ENCODE measurements at regions not wholly inside any gene's neighbourhood (a gene's known extent, or its start where the extent isn't known, plus 50 kb on each side); places are given as distances from the start of the nearest gene placed in this dataset.

DNA sequence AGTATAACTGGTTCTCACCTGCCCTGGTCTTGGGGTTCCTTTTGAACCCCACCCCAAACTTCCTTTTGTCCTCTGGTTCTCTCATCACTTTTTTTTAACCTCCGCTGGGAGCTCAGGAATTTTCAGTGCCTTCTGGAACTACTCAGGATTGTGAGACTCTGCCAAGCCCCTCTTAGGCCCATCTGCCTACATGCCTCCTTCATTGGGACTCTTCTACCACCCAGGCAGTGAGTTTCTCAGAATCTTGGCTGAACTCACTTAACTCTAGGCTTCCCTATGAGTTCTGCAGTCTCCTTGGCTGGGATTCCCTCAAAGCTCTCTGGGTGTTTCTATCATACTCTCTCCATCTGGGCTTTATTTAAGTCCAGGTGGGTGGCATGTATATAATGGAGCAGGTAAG is 86.3 kb downstream of the MDH1 start:
- peaks cover 15 to 23% of the 10 kb centered on the region in 2 donors for H3K27me3 Mint-ChIP-seq
- H3K9me3 Mint-ChIP-seq = no peaks in the 10 kb centered on the region
- no peak for DNase-seq (ENCODE audit: low spot score)
- no peak overlapping the region for H3K27ac Mint-ChIP-seq
- peaks cover 0 to 6% of the 10 kb centered on the region in 2 donors for H3K4me1 Mint-ChIP-seq (ENCODE audit: low read depth in 2 of 2)
- no peak for ATAC-seq
- H3K36me3 Mint-ChIP-seq = no peaks in the 10 kb centered on the region
- H3K4me3 Mint-ChIP-seq = no peak overlapping the region

DNA sequence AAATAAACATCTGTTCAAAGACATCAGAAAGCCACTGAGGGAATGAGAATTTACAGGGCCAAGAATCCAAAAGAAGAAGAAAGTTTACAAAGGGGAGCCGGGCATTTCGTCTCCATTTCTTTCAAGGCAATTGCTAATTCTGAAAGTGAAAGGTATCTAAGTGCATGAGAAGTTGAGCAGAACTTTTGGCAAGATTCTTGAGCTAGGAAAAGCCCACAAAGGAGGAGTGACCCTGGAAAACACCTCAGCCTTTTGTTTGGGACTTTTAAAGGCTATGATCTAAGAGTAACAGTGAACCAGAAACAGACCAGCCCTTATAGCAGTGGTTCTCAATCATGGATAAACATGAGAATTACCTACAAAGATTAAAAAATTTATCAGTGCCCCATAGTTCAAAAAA is 87.4 kb downstream of the MDH1 start:
- DNase-seq (ENCODE audit: low spot score) (no peak), ATAC-seq (no peak)
- Mint-ChIP-seq H3K9me3 (no peaks in the 10 kb centered on the region), H3K36me3 (no peaks in the 10 kb centered on the region), H3K27me3 (peaks cover 10 to 23% of the 10 kb centered on the region in 2 donors), H3K4me1 (ENCODE audit: low read depth in 2 of 2) (peaks cover 0 to 6% of the 10 kb centered on the region in 2 donors), H3K4me3 (no peak overlapping the region), H3K27ac (no peak overlapping the region)

DNA sequence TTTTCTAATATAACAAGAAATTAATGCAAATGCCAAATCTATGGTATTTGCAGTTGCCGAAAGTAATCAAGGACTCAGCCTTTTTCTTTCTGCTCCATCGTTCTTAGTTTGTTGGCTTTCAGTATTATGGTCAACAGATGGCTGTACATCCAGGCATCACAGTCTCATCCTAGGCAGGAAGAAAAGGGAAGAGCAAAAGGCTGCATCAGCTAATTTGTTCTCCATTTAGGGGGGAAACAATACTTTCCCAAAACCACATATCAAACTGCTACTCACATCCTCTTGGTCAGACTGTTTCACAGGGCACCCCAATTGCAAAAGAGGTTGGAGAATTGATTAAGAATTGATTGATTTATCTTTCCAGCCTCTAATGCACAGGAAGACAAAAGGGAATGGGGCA is 89.3 kb downstream of the MDH1 start:
- Mint-ChIP-seq H3K4me1 (ENCODE audit: low read depth in 2 of 2) (peaks cover 0 to 6% of the 10 kb centered on the region in 2 donors), H3K4me3 (no peak overlapping the region), H3K36me3 (no peaks in the 10 kb centered on the region), H3K27ac (no peak overlapping the region), H3K27me3 (peaks cover 4 to 29% of the 10 kb centered on the region in 2 donors), H3K9me3 (no peaks in the 10 kb centered on the region)
- DNase-seq (ENCODE audit: low spot score) = no peak
- no peak for ATAC-seq

DNA sequence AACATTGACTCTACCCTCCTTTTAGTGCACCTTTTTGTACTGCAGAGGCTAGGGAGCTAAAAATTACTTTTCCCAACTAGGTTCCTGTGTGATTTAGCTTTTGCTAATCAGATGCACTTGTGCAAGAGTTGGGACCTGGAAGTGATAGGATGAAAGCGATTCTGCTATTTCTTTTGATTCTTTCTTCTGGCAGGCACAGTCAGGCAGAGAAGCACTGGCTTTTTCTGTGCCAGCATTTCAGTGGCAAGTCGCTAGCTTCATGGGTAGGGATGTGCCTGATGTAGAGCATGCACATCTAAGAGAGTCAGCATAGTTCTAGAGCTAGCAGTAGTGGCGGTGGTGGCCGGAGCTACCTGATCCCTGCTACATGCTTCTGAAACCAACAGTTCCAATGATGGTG is 89.8 kb downstream of the MDH1 start:
- H3K4me1 Mint-ChIP-seq (ENCODE audit: low read depth in 2 of 2) = peaks cover 0 to 6% of the 10 kb centered on the region in 2 donors
- H3K36me3 Mint-ChIP-seq = no peaks in the 10 kb centered on the region
- peaks cover 3 to 31% of the 10 kb centered on the region in 2 donors for H3K27me3 Mint-ChIP-seq
- DNase-seq (ENCODE audit: low spot score) = no peak
- no peaks in the 10 kb centered on the region for H3K9me3 Mint-ChIP-seq
- H3K27ac Mint-ChIP-seq = no peak overlapping the region
- no peak overlapping the region for H3K4me3 Mint-ChIP-seq
- ATAC-seq = no peak

DNA sequence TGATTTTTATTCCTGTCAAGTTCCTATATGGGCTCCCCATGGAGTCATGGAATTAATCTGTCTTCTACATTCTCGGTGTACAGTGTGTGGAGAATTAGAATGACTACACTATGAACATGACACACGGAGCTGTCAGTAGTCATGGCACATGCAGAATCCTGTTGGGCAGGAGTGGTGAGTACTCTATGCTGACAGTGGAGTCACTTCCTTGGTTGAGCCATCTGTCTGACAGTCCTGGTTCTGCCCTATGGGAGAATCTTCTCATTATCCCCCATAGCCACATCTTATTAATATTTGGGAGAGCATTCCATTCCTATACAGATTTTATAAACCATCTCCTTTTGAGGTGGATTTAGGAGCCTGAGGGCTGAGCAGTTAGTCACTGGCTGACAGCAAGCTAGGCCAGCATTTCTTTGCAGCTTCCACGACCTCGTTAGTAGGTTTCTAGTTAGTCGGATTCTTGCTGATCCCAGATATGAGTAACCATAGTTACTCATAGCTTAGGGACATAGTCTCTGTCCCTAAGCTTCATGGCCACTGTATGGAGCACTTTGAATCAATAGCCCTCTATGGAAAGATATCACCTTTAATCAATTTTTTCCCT is 90.6 kb downstream of the MDH1 start:
- peaks cover 3 to 31% of the 10 kb centered on the region in 2 donors for H3K27me3 Mint-ChIP-seq
- no peaks in the 10 kb centered on the region for H3K9me3 Mint-ChIP-seq
- ATAC-seq = no peak
- no peak for DNase-seq (ENCODE audit: low spot score)
- H3K27ac Mint-ChIP-seq = no peak overlapping the region
- H3K4me3 Mint-ChIP-seq = no peak overlapping the region
- peaks cover 0 to 6% of the 10 kb centered on the region in 2 donors for H3K4me1 Mint-ChIP-seq (ENCODE audit: low read depth in 2 of 2)
- H3K36me3 Mint-ChIP-seq = no peaks in the 10 kb centered on the region

DNA sequence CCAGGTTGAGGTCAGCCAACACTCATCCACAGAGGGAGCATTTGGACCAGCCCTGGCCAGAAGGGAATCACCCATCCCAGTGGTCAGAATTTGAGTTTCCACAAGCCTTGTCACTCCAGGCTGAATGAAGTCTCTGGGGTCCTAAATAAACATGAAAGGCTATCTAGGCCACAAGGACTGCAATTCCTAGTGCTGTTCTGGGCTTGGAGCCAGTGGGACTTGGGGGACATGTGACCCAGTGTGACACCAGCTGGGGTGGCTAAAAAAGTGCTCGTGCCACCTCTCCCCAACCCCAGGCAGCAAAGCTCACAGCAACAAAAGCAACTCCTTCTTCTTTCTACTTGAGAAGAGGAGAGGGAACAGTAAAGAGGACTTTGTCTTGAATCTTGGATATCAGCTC is 91.7 kb downstream of the MDH1 start:
- no peak overlapping the region for H3K4me3 Mint-ChIP-seq
- no peaks in the 10 kb centered on the region for H3K36me3 Mint-ChIP-seq
- H3K4me1 Mint-ChIP-seq (ENCODE audit: low read depth in 2 of 2) = peaks cover 0 to 6% of the 10 kb centered on the region in 2 donors

DNA sequence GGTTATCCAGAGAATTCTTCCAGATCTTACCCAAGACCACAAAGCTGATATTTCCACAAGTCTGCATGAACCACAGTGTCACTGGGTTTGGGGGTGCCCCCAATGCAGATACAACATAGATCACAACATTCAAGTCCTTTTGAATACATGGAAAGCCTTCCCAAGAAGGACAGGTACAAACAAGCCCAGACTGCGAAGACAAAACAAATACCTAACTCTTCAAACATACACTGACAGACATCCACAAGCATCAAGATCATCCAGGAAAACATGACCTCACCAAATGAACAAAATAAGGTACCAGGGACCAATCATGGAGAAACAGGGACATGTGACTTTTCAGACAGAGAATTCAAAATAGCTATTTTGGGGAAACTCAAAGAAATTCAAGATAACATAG is 93.1 kb downstream of the MDH1 start:
- no peaks in the 10 kb centered on the region for H3K4me1 Mint-ChIP-seq (ENCODE audit: low read depth in 2 of 2)
- H3K9me3 Mint-ChIP-seq = no peaks in the 10 kb centered on the region
- no peaks in the 10 kb centered on the region for H3K36me3 Mint-ChIP-seq
- ATAC-seq (no peak), DNase-seq (ENCODE audit: low spot score) (no peak)
- H3K27ac Mint-ChIP-seq = no peak overlapping the region
- peaks cover 12 to 31% of the 10 kb centered on the region in 2 donors for H3K27me3 Mint-ChIP-seq
- H3K4me3 Mint-ChIP-seq = no peak overlapping the region

More for the DNA sequence above, 91.7 kb downstream of the MDH1 start:
- no peak for DNase-seq (ENCODE audit: low spot score)
- Mint-ChIP-seq H3K27ac (no peak overlapping the region), H3K27me3 (peaks cover 10 to 39% of the 10 kb centered on the region in 2 donors), H3K9me3 (no peaks in the 10 kb centered on the region)
- no peak for ATAC-seq

DNA sequence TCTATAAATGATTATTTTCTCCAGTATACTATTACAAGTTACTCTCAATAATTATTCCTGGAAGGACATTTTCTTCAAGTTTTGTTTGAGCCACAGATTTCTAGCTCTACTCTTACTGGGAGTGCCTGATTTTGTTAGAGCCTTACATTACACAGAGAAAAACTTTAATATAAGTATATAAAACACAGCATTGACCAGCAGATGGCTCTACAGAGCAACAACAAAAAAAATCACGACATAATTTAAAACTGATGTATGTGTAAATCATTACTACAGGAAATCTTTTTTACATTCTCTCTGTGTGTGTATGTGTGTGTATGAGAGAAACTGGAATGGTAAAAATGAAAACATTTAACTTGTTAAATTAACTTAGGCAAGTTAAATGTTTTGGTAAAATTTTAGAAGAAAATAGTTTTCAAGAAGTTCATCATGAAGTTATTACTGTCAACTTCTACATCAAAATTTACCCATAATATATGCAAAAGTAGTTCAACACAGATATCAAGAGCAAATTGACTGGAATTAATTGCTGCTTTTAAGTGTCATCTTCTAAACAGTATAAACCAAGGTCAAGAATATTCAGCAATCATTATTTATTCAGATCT is 103.3 kb downstream of the MDH1 start:
- no peaks in the 10 kb centered on the region for H3K9me3 Mint-ChIP-seq
- H3K27me3 Mint-ChIP-seq = no peaks in the 10 kb centered on the region
- H3K36me3 Mint-ChIP-seq = no peaks in the 10 kb centered on the region
- ATAC-seq (no peak), DNase-seq (ENCODE audit: low spot score) (no peak)
- no peak overlapping the region for H3K4me3 Mint-ChIP-seq
- H3K4me1 Mint-ChIP-seq (ENCODE audit: low read depth in 2 of 2) = no peaks in the 10 kb centered on the region
- no peak overlapping the region for H3K27ac Mint-ChIP-seq

DNA sequence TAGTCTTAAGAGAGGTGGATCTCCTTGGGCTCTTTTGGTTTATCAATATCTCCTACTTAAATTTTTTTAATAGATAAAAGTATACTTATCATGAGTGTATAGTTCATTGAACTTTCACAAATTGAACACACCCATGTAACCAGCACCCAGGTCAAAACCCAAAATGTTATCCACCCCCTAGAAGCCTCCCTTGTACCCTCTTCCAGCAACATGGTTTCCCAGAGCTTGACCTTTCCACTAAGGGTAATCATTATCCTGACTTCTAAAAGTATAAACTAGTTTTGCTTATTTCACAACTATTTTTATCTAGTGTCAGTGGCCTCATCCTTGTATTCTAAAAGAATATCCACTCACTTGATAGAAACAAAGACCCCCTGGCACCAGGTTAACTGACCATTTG is 106.8 kb downstream of the MDH1 start:
- Mint-ChIP-seq H3K4me1 (ENCODE audit: low read depth in 2 of 2) (no peaks in the 10 kb centered on the region), H3K27ac (no peak overlapping the region), H3K9me3 (no peaks in the 10 kb centered on the region), H3K4me3 (no peak overlapping the region), H3K27me3 (no peaks in the 10 kb centered on the region), H3K36me3 (no peaks in the 10 kb centered on the region)
- no peak for ATAC-seq
- no peak for DNase-seq (ENCODE audit: low spot score)

DNA sequence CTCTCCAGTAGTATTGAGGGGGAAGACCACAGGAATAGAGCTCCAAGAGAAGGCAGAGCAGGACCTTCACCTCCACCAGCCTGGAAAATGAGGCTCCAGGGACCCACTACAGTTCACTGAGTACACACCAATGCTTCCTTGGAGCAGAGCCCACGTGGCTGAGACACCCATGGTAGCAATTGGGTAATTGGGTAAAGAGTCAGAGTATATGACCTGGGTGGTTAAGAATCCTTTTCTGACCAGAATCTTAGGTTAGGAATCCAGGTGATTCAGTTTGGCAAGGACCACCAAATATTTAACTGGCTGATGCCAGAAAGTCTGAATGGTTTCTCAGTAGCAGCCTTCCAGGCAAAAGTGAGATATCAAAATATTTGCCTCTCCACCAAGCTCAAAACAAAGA is 107.7 kb downstream of the MDH1 start:
- no peaks in the 10 kb centered on the region for H3K4me1 Mint-ChIP-seq (ENCODE audit: low read depth in 2 of 2)
- H3K9me3 Mint-ChIP-seq = no peaks in the 10 kb centered on the region
- no peak for ATAC-seq
- H3K27ac Mint-ChIP-seq = no peak overlapping the region
- DNase-seq (ENCODE audit: low spot score) = no peak
- H3K36me3 Mint-ChIP-seq = no peaks in the 10 kb centered on the region
- H3K27me3 Mint-ChIP-seq = peaks cover 0 to under 1% of the 10 kb centered on the region in 2 donors
- H3K4me3 Mint-ChIP-seq = no peak overlapping the region

DNA sequence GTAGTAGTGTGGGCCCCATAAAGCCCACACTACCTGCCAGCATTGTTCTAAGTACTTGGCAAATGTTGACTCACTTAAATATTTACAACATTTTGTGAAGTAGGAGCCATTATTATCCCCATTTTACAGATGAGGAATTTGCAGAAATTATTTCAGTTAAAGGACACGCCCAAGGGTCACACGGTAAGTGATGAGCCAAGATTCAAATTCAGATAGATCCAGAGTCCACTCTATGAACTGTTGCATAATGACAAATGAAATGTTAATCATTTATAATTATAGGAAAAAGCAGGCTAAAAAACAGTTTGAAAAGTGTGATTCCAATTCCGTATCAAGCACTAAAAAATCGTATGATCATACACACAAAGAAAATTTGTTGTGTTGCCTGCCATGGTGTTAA is 108.4 kb downstream of the MDH1 start:
- ATAC-seq (no peak), DNase-seq (ENCODE audit: low spot score) (no peak)
- Mint-ChIP-seq H3K27me3 (peaks cover 0 to 2% of the 10 kb centered on the region in 2 donors), H3K36me3 (no peaks in the 10 kb centered on the region), H3K27ac (no peak overlapping the region), H3K4me3 (no peak overlapping the region), H3K4me1 (ENCODE audit: low read depth in 2 of 2) (no peaks in the 10 kb centered on the region), H3K9me3 (no peaks in the 10 kb centered on the region)

DNA sequence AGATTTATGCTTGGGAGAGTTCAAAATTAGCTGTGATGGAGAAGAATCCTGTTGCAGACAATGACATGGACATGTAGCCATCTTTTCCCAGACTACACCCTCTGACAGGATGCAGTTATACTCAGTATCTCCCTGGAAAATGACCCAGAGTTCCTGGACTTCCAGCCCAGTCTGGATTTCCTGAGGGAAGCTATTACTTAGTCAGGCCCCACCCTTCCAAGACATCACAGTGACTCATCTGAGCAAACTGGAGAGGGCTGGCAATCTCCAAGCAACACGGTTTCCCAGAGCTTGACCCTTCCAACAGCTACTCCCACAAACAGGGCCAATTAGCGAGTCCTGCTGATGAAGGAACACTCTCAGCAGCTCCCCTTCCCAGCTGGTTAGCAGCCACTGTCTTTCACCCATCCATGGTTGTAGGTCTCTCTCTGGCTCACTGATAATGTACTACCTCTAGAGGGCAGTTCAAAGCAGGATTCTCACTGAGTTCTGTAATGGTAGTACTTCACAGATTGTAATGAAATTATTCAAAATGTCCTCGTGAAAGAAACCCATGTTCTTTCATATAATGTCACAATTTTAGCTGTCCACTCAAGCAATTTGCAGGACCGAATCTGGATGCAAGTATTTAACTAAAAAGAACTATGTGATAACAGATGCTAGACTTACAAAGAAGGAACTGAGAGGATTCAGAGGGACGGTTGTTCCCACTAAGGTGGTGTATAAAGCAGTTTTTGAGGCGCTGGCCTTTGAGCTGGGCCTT is 110.2 kb downstream of the MDH1 start:
- Mint-ChIP-seq H3K4me3 (no peak overlapping the region), H3K9me3 (no peaks in the 10 kb centered on the region), H3K27ac (no peak overlapping the region), H3K36me3 (no peaks in the 10 kb centered on the region), H3K4me1 (ENCODE audit: low read depth in 2 of 2) (no peaks in the 10 kb centered on the region), H3K27me3 (peaks cover 0 to 2% of the 10 kb centered on the region in 2 donors)
- ATAC-seq (no peak), DNase-seq (ENCODE audit: low spot score) (no peak)

DNA sequence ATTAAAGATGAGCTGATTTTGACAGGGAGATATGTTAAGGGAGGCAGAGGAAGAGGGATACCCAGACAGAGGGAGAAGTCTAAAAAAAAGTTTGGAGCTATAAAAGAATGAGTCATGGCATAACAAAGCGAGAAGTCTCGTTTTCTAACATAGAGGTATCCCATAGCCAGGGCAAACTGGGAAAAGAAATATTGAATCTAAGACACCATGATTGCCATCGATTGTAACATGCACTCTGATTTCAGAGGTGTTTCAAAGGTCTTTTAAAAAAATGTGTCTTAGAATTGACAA is 110.7 kb downstream of the MDH1 start:
- Mint-ChIP-seq H3K27me3 (peaks cover 0 to 2% of the 10 kb centered on the region in 2 donors), H3K4me3 (no peak overlapping the region), H3K4me1 (ENCODE audit: low read depth in 2 of 2) (no peaks in the 10 kb centered on the region), H3K9me3 (no peaks in the 10 kb centered on the region), H3K27ac (no peak overlapping the region), H3K36me3 (no peaks in the 10 kb centered on the region)
- no peak for DNase-seq (ENCODE audit: low spot score)
- ATAC-seq = no peak

DNA sequence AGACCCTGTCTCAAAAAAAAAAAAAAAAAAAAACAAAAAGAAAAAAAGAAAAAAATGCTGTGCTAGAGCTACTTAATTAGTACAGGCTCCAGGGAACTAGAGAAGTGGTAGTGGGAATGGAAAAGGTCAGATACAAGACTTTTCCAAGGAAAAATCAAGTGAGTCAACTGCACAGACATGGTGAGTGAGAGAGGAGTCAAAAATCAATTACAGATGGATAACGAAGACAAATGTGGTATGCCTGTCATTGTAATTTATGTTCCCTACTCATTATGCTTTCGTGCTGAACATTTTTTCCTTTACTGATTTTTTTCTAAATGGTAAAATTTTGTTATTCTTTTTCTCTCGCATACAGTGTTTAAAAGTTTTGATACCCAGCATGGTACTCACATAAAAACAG is 111.5 kb downstream of the MDH1 start:
- ATAC-seq (no peak), DNase-seq (ENCODE audit: low spot score) (no peak)
- Mint-ChIP-seq H3K27me3 (peaks cover 5 to 7% of the 10 kb centered on the region in 2 donors), H3K4me1 (ENCODE audit: low read depth in 2 of 2) (no peaks in the 10 kb centered on the region), H3K9me3 (no peaks in the 10 kb centered on the region), H3K4me3 (no peak overlapping the region), H3K27ac (no peak overlapping the region), H3K36me3 (no peaks in the 10 kb centered on the region)
